ACC112 (cell line): ENCODE measurements at regions not wholly inside any gene's neighbourhood (a gene's known extent, or its start where the extent isn't known, plus 50 kb on each side); places are given as distances from the start of the nearest gene placed in this dataset.
"Not testable (repeated sequence)": the region's sequence is repeated elsewhere in the genome, so short reads cannot be mapped to it uniquely, and the experiment has no call there.

ENCODE experiments used
- H2AFZ ChIP-seq: fragments of 200-600 bp; sonication (generic); one replicate; pipeline ENCODE4 v1.6.0; 2017; ENCODE audit warnings: antibody characterized with exemption, low read length; ENCODE audit not compliant: unreplicated experiment
- H3K27ac ChIP-seq: fragments of 200-600 bp; sonication (generic); 2 replicates; pipeline ENCODE4 v1.5.1; 2014; ENCODE audit warnings: low read depth, mild to moderate bottlenecking, antibody characterized with exemption, low read length, moderate library complexity
- H3K27me3 ChIP-seq: fragments of 200-600 bp; sonication (generic); 2 replicates; pipeline ENCODE4 v1.6.1; 2014; ENCODE audit warnings: mild to moderate bottlenecking, antibody characterized with exemption, low read length, moderate library complexity, mixed read lengths; ENCODE audit not compliant: insufficient read depth
- H3K36me3 ChIP-seq: fragments of 200-600 bp; sonication (generic); 2 replicates; pipeline ENCODE4 v1.6.1; 2016; ENCODE audit warnings: mild to moderate bottlenecking, antibody characterized with exemption, low read length, moderate library complexity, mixed read lengths; ENCODE audit not compliant: insufficient read depth
- H3K4me1 ChIP-seq: fragments of 200-600 bp; sonication (generic); one replicate; pipeline ENCODE4 v1.6.1; 2016; ENCODE audit warnings: low read length, mixed read lengths; ENCODE audit not compliant: insufficient read depth, unreplicated experiment, control insufficient read depth
- H3K4me3 ChIP-seq: fragments of 200-600 bp; sonication (generic); 2 replicates; pipeline ENCODE4 v1.5.1; 2014; ENCODE audit warnings: mild to moderate bottlenecking, low read depth, low read length
- H3K79me2 ChIP-seq: fragments of 200-600 bp; sonication (generic); one replicate; pipeline ENCODE4 v1.6.0; 2016; ENCODE audit warnings: low read length; ENCODE audit not compliant: control insufficient read depth, unreplicated experiment, insufficient read depth

GRCh38 chr9:28491121-28491520 is 917.8 kb upstream of the C9orf72 start:
- H3K4me3 ChIP-seq: no peak overlapping the region
- no peaks in the 10 kb centered on the region for H3K79me2 ChIP-seq
- no peaks in the 10 kb centered on the region for H3K27me3 ChIP-seq
- H2AFZ ChIP-seq: no peak overlapping the region
- H3K27ac ChIP-seq: no peak overlapping the region
- H3K36me3 ChIP-seq: no peaks in the 10 kb centered on the region
- no peaks in the 10 kb centered on the region for H3K4me1 ChIP-seq

GRCh38 chr9:28498168-28498567 is 924.9 kb upstream of the C9orf72 start:
- H2AFZ ChIP-seq: not testable (repeated sequence)

GRCh38 chr9:28502189-28502588 is 928.9 kb upstream of the C9orf72 start:
- no peak overlapping the region for H3K4me3 ChIP-seq
- no peaks in the 10 kb centered on the region for H3K27me3 ChIP-seq
- no peak overlapping the region for H3K27ac ChIP-seq
- H3K36me3 ChIP-seq: no peaks in the 10 kb centered on the region
- no peaks in the 10 kb centered on the region for H3K79me2 ChIP-seq
- no peak overlapping the region for H2AFZ ChIP-seq
- H3K4me1 ChIP-seq: no peaks in the 10 kb centered on the region

More at GRCh38 chr9:28498168-28498567, 924.9 kb upstream of the C9orf72 start:
- not testable (repeated sequence) for H3K79me2 ChIP-seq, H3K27ac ChIP-seq, H3K4me3 ChIP-seq, H3K36me3 ChIP-seq, H3K4me1 ChIP-seq, H3K27me3 ChIP-seq

- Histone ChIP-seq H3K27me3 (no peaks in the 10 kb centered on the region), H2AFZ (no peak overlapping the region), H3K36me3 (no peaks in the 10 kb centered on the region), H3K79me2 (no peaks in the 10 kb centered on the region), H3K27ac (no peak overlapping the region), H3K4me1 (no peaks in the 10 kb centered on the region), H3K4me3 (no peak overlapping the region)
Observed at GRCh38 chr9:28502741-28503140, 929.5 kb upstream of the C9orf72 start.

- H3K4me1 ChIP-seq: no peaks in the 10 kb centered on the region
- H3K36me3 ChIP-seq: no peaks in the 10 kb centered on the region
- no peaks in the 10 kb centered on the region for H3K79me2 ChIP-seq
- no peaks in the 10 kb centered on the region for H3K27me3 ChIP-seq
- no peak overlapping the region for H3K27ac ChIP-seq
- no peak overlapping the region for H2AFZ ChIP-seq
- no peak overlapping the region for H3K4me3 ChIP-seq
Observed at GRCh38 chr9:28503573-28503972, 930.3 kb upstream of the C9orf72 start.

GRCh38 chr9:28518439-28518838 is 945.2 kb upstream of the C9orf72 start:
- no peak overlapping the region for H2AFZ ChIP-seq
- no peaks in the 10 kb centered on the region for H3K79me2 ChIP-seq
- no peak overlapping the region for H3K27ac ChIP-seq
- H3K4me3 ChIP-seq: no peak overlapping the region
- no peaks in the 10 kb centered on the region for H3K4me1 ChIP-seq
- no peaks in the 10 kb centered on the region for H3K36me3 ChIP-seq
- no peaks in the 10 kb centered on the region for H3K27me3 ChIP-seq

GRCh38 chr9:28524309-28524708 is 951.0 kb upstream of the C9orf72 start:
- H3K4me1 ChIP-seq, H3K27ac ChIP-seq, H3K4me3 ChIP-seq, H2AFZ ChIP-seq, H3K36me3 ChIP-seq, H3K79me2 ChIP-seq, H3K27me3 ChIP-seq: not testable (repeated sequence)

- Histone ChIP-seq H2AFZ (no peak overlapping the region), H3K27me3 (no peaks in the 10 kb centered on the region), H3K36me3 (no peaks in the 10 kb centered on the region), H3K4me1 (no peaks in the 10 kb centered on the region), H3K79me2 (no peaks in the 10 kb centered on the region), H3K27ac (no peak overlapping the region), H3K4me3 (no peak overlapping the region)
Observed at GRCh38 chr9:28528049-28528448, 954.8 kb upstream of the C9orf72 start.

- Histone ChIP-seq H3K4me1 (no peaks in the 10 kb centered on the region), H3K36me3 (no peaks in the 10 kb centered on the region), H3K79me2 (no peaks in the 10 kb centered on the region), H3K27me3 (no peaks in the 10 kb centered on the region), H3K27ac (no peak overlapping the region), H2AFZ (no peak overlapping the region), H3K4me3 (no peak overlapping the region)
Observed at GRCh38 chr9:28538132-28538531, 964.9 kb upstream of the C9orf72 start.

GRCh38 chr9:28539434-28540070 is 966.3 kb upstream of the C9orf72 start:
- no peak overlapping the region for H2AFZ ChIP-seq
- no peaks in the 10 kb centered on the region for H3K27me3 ChIP-seq
- H3K4me3 ChIP-seq: no peak overlapping the region
- H3K4me1 ChIP-seq: no peaks in the 10 kb centered on the region
- H3K36me3 ChIP-seq: no peaks in the 10 kb centered on the region
- H3K27ac ChIP-seq: no peak overlapping the region
- no peaks in the 10 kb centered on the region for H3K79me2 ChIP-seq

GRCh38 chr9:28542928-28543327 is 969.6 kb upstream of the C9orf72 start:
- Histone ChIP-seq H2AFZ (no peak overlapping the region), H3K27ac (no peak overlapping the region), H3K36me3 (no peaks in the 10 kb centered on the region), H3K4me1 (no peaks in the 10 kb centered on the region), H3K4me3 (no peak overlapping the region), H3K27me3 (no peaks in the 10 kb centered on the region), H3K79me2 (no peaks in the 10 kb centered on the region)
